ENCODE measurements at regions not wholly inside any gene's neighbourhood (a gene's known extent, or its start where the extent isn't known, plus 50 kb on each side); places are given as distances from the start of the nearest gene placed in this dataset.

- Histone ChIP-seq H3K9ac (ENCODE audit: low read depth, low read length) (no peak overlapping the region), H2BK15ac (ENCODE audit: low read depth, low read length) (no peak overlapping the region), H3K4me2 (ENCODE audit: low read depth, low read length) (no peak overlapping the region), H3K14ac (replicated peaks; ENCODE audit: low read depth, low read length) (no peak overlapping the region), H3K27ac (ENCODE audit: insufficient read depth, low read length) (no peak overlapping the region), H3K18ac (ENCODE audit: low read depth, low read length) (no peak overlapping the region), H2BK120ac (ENCODE audit: low read depth, low read length) (no peak overlapping the region), H4K5ac (ENCODE audit: low read depth, low read length) (no peak overlapping the region), H3K4me3 (ENCODE audit: insufficient read depth, low read depth, low read length) (no peak overlapping the region), H4K8ac (ENCODE audit: low read depth in 2 of 2, low read length in 2 of 2) (no peak overlapping the region), H2BK5ac (ENCODE audit: low read depth, low read length, poor library complexity, severe bottlenecking) (no peak overlapping the region), H4K20me1 (ENCODE audit: insufficient read depth, low read length) (no peaks in the 10 kb centered on the region), H3K4me1 (ENCODE audit: control insufficient read depth, insufficient read depth, low read length) (no peaks in the 10 kb centered on the region; the same call in 1 of the 2 replicates), H3K23ac (ENCODE audit: low read depth, low read length) (no peak overlapping the region), H3K9me1 (ENCODE audit: insufficient read depth, low read length) (no peaks in the 10 kb centered on the region), H3K36me3 (ENCODE audit: control insufficient read depth, insufficient read depth, low read length) (no peaks in the 10 kb centered on the region), H2AFZ (replicated peaks; ENCODE audit: low read length, poor library complexity) (no peak overlapping the region), H2BK20ac (ENCODE audit: low read depth, low read length) (no peak overlapping the region), H4K91ac (ENCODE audit: insufficient read depth, low read depth, low read length) (no peak overlapping the region), H2AK5ac (ENCODE audit: low read depth, low read length) (no peak overlapping the region), H3K4ac (ENCODE audit: low read depth, low read length) (no peak overlapping the region), H2AK9ac (replicated peaks; ENCODE audit: low read depth, low read length, poor library complexity) (no peak overlapping the region), H3K56ac (ENCODE audit: extremely low read depth, insufficient read depth, low read length) (no peak overlapping the region), H3K9me3 (ENCODE audit: control insufficient read depth, insufficient read depth, low read length) (no peaks in the 10 kb centered on the region), H3K79me1 (ENCODE audit: low read depth in 1 of 2, low read length in 2 of 2) (no peaks in the 10 kb centered on the region), H3K27me3 (ENCODE audit: control insufficient read depth, insufficient read depth, low read length) (no peaks in the 10 kb centered on the region)
- ATAC-seq (ENCODE audit: low read depth) (no peak), DNase-seq (no peak)
- intact Hi-C loops (cut with micrococcal nuclease) (no loop called here), dilution Hi-C loops (cut with HindIII; ENCODE audit: low sequenced_read_pairs, unreplicated experiment) (no loop called here), in situ Hi-C loops (cut with MboI; ENCODE audit: low sequenced_read_pairs) (no loop called here)
- WGBS, 2 experiments (ENCODE audit: extremely low coverage in 2 of 2, insufficient read length in 1 of 2), result no CpG with 5 or more reads among the region's 4 CpGs
- no TSS peak for BruUV-seq (replicated peaks)
- no peak for TF ChIP-seq MXI1 (IDR thresholded peaks at IDR 0.05; ENCODE audit: borderline replicate concordance, low read depth, low read length)
- no peak for TF ChIP-seq CEBPB (IDR thresholded peaks at IDR 0.05; ENCODE audit: low read depth, low read length)
- TF ChIP-seq FOS (IDR thresholded peaks at IDR 0.05; ENCODE audit: low read depth, low read length), result no peak
- no peak for TF ChIP-seq MAZ (IDR thresholded peaks at IDR 0.05; ENCODE audit: borderline replicate concordance, low read depth, low read length)
- no peak for TF ChIP-seq NFE2L2 (IDR thresholded peaks at IDR 0.05; ENCODE audit: low read depth, low read length)
- TF ChIP-seq BHLHE40 (IDR thresholded peaks at IDR 0.05; ENCODE audit: low read depth, low read length), result no peak
- no peak for TF ChIP-seq RCOR1 (IDR thresholded peaks at IDR 0.05; ENCODE audit: insufficient replicate concordance, low read length)
- TF ChIP-seq POLR2A (IDR thresholded peaks at IDR 0.05; ENCODE audit: low read depth, low read length), result no peak
- TF ChIP-seq RAD21 (IDR thresholded peaks at IDR 0.05; ENCODE audit: low read length), result no peak
- TF ChIP-seq CHD1 (IDR thresholded peaks at IDR 0.05; ENCODE audit: low read depth, low read length), result no peak
- TF ChIP-seq CTCF (conservative IDR thresholded peaks at IDR 0.05; ENCODE audit: low read depth, low read length), result no peak
- TF ChIP-seq MAFK (IDR thresholded peaks at IDR 0.05; ENCODE audit: low read depth, low read length), result no peak
- TF ChIP-seq ELK1 (IDR thresholded peaks at IDR 0.05; ENCODE audit: borderline replicate concordance, low read depth, low read length), result no peak
- no peak for TF ChIP-seq USF2 (IDR thresholded peaks at IDR 0.05; ENCODE audit: low read depth, low read length)
- TF ChIP-seq SMC3 (IDR thresholded peaks at IDR 0.05; ENCODE audit: low read depth, low read length), result no peak
- no peak for TF ChIP-seq RFX5 (IDR thresholded peaks at IDR 0.05; ENCODE audit: low read depth, low read length)
- ChIA-PET POLR2A (ENCODE audit: unreplicated experiment) (no interaction called here), CTCF (interaction anchor here (1.0 kb wide), 1 partner anchor 15 kb away, joined by 3 read pairs; no protein-coding TSS in a partner anchor)
These were observed 74.0 kb upstream of the PHYHIPL start for GRCh38 chr10:59102394-59102793.
